ENCODE measurements at regions not wholly inside any gene's neighbourhood (a gene's known extent, or its start where the extent isn't known, plus 50 kb on each side); places are given as distances from the start of the nearest gene placed in this dataset.

DNA sequence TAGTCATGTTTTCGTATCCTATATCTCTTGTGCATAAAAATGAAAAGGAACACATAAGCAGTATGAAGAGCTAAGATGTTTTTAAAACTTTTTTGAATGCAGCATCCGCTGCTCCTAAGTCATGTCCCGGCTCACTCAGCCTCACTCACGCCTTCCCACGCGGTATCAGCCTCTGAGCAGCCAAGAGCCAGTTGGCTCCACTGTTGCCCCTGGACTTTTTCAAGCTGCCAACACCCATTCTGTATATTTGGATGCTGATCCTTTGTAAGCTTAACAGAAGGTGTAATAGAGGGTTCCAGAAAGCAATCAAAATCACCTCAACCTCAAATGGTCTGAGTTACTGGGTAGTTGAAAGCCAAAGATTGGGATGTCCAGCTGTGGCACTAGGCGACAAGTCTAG is 139.3 kb downstream of the TTLL2 start:
- no peak for TF ChIP-seq POLR2A (IDR thresholded peaks at IDR 0.05; ENCODE audit: low read depth, low read length)
- FAIRE-seq (no peak), DNase-seq (ENCODE audit: insufficient read length, low spot score) (no peak)

DNA sequence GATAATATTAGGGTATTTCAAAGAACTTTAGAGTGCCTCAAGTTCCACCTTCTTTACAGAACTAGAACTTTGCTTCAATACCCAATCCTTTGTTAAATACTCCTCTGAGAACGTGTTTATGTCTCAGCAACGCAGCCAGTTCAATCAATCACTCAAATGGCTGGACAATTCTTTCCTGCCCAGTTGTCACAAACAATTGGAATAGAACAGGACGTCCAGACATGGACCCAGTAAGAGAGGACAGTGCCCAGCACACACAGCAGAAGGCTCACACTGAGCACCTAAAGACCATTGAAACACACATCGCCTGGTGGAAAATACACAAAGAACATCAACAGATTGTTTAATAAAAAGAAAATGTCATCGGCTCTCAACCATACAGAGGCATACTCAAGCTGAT is 140.6 kb downstream of the TTLL2 start:
- no peak for FAIRE-seq
- DNase-seq (ENCODE audit: insufficient read length, low spot score) = no peak
- TF ChIP-seq POLR2A (IDR thresholded peaks at IDR 0.05; ENCODE audit: low read depth, low read length) = no peak

DNA sequence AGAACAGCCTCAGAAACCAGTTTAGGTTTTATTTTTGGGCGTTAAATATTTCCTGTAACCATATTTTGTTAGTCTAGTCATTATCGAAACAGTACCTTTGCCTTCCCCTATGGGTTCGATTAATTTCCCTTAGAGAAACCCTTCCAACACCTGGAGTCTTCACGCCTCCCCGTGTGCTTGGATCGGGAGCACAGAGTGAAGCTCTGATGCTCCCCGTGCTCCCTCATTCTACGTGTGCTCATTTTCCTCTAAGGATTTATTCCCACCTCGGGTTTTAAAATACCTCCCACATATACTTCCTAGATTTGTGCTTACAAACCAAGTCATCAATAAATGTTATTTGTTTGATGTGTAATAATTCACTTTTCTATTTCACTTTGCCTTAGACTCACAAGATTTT is 142.4 kb downstream of the TTLL2 start:
- no peak for DNase-seq (ENCODE audit: insufficient read length, low spot score)
- FAIRE-seq = no peak
- no peak for TF ChIP-seq POLR2A (IDR thresholded peaks at IDR 0.05; ENCODE audit: low read depth, low read length)

DNA sequence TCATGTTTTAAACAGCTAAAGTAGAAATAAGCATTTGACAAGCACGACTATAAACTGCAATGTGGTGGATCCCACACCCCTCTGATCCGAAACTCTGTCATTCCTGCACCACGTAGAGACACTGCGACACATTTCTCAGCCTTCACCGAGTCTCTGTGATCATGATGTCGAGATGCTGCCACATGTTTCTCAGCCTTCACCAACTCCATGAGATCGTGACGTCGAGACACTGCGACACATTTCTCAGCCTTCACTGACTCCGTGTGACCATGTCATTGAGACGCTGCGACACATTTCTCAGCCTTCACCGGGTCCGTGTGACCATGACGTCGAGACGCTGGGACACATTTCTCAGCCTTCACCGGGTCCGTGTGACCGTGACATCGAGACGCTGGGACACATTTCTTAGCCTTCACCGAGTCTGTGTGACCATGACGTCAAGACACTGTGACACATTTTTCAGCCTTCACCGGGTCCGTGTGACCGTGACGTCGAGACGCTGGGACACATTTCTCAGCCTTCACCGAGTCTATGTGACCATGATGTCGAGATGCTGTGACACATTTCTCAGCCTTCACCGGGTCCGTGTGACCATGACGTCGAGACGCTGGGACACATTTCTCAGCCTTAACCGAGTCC is 143.0 kb downstream of the TTLL2 start:
- FAIRE-seq (no peak), DNase-seq (ENCODE audit: insufficient read length, low spot score) (no peak)
- no peak for TF ChIP-seq POLR2A (IDR thresholded peaks at IDR 0.05; ENCODE audit: low read depth, low read length)

DNA sequence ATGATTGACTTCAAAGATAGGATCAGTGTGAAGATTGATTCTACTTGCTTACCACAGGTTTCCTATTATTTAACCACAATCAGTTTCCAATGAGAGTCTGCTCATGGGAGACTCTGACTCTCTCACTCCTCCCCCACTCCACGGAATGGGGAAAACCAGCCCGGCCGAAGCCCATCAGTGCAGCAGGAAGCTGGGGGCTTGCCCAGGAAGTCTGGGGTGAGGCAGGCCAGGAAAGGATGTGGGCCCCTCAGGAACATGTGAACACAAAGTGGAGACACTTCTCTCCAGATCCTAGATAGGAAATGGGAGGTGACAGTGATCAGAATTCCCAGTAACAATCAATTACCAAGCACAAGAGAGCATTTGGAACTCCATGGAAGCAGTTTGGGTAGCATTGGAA is 144.2 kb downstream of the TTLL2 start:
- DNase-seq (ENCODE audit: insufficient read length, low spot score) (no peak), FAIRE-seq (no peak)
- no peak for TF ChIP-seq POLR2A (IDR thresholded peaks at IDR 0.05; ENCODE audit: low read depth, low read length)

DNA sequence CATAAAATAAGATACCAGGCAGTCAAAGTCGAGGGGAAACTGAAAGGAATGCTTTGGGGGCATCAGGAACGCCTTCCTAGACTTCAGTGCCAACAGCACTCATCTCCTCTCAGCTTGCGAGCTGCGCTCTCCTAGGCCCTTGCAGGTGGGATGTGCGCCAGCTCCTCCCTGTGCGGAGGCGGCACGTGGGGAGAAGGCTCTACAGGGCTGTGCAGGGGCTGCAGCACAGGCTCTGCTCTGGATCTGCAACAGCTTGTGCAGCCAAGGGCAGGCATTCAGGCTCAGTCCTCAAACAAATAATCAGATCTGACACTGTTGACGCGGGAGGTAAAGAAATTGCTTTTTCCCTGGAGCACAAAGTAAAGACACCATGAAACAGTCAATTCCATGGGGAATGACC is 144.8 kb downstream of the TTLL2 start:
- no peak for DNase-seq (ENCODE audit: insufficient read length, low spot score)
- no peak for TF ChIP-seq POLR2A (IDR thresholded peaks at IDR 0.05; ENCODE audit: low read depth, low read length)
- FAIRE-seq = no peak

DNA sequence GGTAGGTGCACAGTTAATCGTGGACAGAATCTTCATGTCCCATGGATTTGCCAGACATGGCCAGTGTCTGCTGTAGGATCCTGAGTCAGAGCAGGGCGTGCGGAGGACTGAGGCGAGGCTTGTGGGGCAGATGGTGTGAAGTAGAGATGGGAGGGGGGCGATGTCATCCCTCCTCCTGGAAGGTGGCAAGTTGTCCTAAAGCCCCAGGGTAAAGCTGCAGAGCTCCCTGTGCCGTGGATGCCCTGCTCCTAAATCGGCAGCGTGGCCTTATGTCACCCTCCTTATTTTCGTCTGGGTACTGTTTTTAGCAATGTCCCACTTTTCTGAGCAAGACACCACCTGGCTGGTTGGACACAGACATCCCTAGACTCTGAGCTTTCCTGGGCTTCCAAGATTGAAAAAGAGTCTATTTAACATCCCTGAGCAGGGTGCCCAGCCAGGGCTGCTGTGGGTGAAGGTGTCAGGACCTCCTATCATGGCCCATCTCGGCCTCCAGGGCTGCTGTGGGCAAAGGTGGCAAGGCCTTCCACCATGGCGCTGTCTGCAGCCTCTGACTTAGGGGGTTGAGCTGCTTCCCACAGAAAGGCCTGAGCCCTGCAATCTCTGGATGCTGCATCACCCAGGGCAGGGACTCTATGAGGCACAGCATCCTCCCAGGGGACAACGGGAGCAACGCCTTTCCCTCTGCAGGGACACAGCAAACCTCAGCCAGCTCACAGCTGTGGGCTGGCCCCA is 145.4 kb downstream of the TTLL2 start:
- FAIRE-seq (no peak), DNase-seq (ENCODE audit: insufficient read length, low spot score) (no peak)
- no peak for TF ChIP-seq POLR2A (IDR thresholded peaks at IDR 0.05; ENCODE audit: low read depth, low read length)

DNA sequence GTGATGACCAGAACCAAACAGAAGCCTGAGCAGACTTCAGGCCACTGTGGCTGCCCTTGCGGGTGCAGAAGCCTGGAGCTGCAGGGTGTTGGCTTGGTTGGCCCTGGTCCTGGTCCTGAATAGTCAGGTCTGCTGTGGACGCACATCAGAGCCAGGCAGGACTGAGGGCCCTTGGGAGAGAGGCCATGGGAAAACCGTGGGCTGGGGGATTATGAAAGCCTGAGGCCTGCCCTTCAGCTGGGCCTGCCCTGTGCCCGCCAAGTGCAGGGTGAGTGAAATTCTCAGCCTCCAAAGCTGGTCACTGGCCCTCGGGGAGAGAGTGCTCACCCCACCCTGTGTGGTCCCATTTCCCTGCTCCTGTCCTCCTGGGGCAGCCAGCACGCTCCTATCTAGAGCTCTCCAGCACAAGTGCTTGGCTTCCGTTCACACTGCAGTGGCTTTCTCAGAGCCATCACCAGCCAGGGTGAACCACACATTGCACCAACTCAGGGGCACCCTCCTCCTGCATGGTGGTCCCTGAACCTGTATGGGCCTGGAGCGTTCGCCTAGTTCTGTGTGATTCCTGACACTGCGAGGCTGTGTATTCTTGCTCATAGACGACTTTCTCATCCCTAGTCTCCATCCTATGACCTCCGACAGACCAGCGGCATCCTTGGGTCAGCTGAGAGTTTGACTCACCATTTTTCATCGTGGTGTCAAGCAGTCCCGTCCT is 146.1 kb downstream of the TTLL2 start:
- FAIRE-seq (no peak), DNase-seq (ENCODE audit: insufficient read length, low spot score) (no peak)
- TF ChIP-seq POLR2A (IDR thresholded peaks at IDR 0.05; ENCODE audit: low read depth, low read length) = no peak

DNA sequence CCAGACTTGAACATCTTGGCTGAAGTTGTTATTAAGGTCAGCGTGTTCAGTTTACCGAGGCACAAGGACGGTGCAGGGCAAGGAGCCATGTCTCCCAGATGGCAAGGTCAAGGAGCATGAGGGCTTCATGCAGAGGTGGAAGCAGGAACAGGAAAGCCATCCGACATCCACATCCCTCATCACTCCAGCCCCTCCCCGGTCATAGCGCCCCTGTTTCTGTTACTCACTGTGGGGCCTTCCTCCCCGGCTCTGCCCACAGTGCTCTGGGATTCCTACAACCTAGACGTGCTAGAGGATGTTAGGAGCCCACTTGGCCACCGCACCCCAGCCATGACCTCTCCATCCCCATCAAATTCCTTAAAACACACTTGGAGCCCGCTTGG is 146.7 kb downstream of the TTLL2 start:
- DNase-seq (ENCODE audit: insufficient read length, low spot score) (no peak), FAIRE-seq (no peak)
- TF ChIP-seq POLR2A (IDR thresholded peaks at IDR 0.05; ENCODE audit: low read depth, low read length) = no peak

DNA sequence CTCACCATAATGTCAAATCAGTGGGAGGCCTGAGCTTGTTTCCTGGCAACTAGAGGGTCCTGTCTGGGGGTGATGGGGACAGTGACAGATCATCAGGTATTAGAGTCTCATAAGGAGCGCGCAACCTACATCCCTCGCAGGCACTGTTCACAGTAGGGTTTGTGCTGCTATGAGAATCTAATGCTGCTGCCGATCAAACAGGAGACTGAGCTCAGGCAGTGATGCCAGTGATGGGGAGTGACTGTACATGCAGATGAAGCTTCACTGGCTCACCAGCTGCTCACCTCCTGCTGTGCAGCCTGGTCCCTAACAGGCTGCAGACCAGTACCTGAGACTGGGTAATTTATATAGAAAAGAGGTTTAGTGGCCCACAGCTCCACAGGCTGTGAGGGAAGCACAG is 147.3 kb downstream of the TTLL2 start:
- FAIRE-seq (no peak), DNase-seq (ENCODE audit: insufficient read length, low spot score) (no peak)
- TF ChIP-seq POLR2A (IDR thresholded peaks at IDR 0.05; ENCODE audit: low read depth, low read length) = no peak

DNA sequence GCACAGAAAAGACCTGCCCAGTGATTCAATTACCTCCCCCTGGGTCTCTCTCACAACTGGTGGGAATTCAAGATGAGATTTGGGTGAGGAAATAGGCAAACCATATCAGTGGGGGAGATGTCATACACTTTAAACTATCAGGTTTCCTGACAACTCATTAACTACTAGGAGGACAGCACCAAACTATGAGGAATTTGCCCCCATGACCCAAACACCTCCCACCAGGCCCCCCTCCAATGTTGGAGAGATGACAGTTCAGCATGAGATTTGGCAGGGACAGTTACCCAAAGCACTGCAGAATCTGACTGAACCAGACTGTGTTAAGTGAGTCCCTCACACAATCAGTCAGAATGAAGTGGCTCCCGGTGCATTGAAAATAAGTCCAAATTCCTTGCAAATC is 148.0 kb downstream of the TTLL2 start:
- TF ChIP-seq POLR2A (IDR thresholded peaks at IDR 0.05; ENCODE audit: low read depth, low read length) = no peak
- FAIRE-seq (no peak), DNase-seq (ENCODE audit: insufficient read length, low spot score) (no peak)

DNA sequence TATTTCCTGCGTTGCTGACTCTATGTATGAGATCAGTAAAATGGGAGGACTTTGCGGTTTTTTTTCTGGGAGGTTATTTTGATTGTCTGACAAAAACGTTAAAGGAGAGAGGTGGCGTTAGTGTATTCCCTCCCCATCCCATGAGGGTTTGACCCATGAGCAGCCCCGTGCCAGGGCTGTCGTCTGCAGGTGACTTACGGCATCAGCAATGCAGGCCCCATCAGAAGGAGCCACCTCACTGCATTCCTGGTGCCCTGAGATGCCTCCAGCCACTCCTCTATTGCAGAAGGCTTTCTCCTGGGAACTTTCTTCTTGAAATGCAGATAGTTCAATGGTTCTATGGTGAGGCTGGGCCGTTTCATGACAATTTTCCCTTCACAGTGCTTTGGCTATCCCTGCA is 149.3 kb downstream of the TTLL2 start:
- no peak for FAIRE-seq
- TF ChIP-seq POLR2A (IDR thresholded peaks at IDR 0.05; ENCODE audit: low read depth, low read length) = no peak
- DNase-seq (ENCODE audit: insufficient read length, low spot score) = no peak

DNA sequence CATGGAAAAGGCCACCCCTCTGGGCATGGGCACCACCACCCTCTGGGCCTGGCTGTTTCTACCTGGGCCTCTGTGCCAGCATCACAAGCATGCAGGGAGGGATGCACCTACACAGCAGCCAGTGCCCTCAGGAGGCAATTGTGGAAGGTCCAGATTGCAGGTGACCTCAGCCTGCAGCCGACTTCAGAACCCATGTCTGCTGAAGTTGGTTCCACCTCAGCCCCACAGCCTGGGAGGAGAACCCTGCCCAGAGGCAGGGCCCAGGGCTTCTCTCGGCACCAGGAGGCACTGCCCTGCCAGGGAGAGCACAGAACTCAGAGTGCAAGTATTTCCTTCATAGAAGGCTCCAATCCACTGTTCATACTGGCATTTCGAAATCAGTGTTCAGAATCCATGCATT is 149.8 kb downstream of the TTLL2 start:
- no peak for TF ChIP-seq POLR2A (IDR thresholded peaks at IDR 0.05; ENCODE audit: low read depth, low read length)
- FAIRE-seq (no peak), DNase-seq (ENCODE audit: insufficient read length, low spot score) (no peak)

DNA sequence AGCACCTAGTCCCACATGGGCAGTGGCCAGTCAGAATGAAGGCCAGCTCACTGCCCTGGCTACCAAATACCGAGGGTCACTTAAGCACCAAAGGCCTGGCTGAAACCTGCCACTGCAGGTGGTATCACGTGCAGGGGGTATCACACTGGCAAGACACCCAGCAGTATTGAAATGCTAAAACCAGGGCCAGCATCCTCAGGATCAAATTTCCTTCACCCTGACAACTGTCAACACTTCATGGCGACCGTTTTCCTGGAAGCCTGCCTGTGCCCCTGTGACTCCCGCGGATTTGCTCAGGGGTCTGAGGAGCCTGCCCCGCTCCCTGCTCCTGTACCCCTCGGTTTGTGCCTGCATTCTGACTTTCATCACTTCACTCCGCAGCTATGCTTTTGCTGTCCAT is 151.1 kb downstream of the TTLL2 start:
- DNase-seq (ENCODE audit: insufficient read length, low spot score) = no peak

More for the DNA sequence above, 151.1 kb downstream of the TTLL2 start:
- no peak for TF ChIP-seq POLR2A (IDR thresholded peaks at IDR 0.05; ENCODE audit: low read depth, low read length)
- no peak for FAIRE-seq

Data from H54 (cell line).